MM.1S (cell line): ENCODE measurements at regions not wholly inside any gene's neighbourhood (a gene's known extent, or its start where the extent isn't known, plus 50 kb on each side); places are given as distances from the start of the nearest gene placed in this dataset.

Experiments used
- CTCF ChIP-seq: fragments of 300-600 bp; sonication (generic); IDR thresholded peaks from 2 replicates; pipeline ENCODE4 v1.5.1; 2016; ENCODE audit warnings: antibody characterized with exemption, low read length, mixed read lengths
- EZH2 ChIP-seq: fragments of 300-600 bp; sonication (generic); optimal IDR thresholded peaks from 2 replicates; pipeline ENCODE3; 2017; ENCODE audit warnings: low read depth, mild to moderate bottlenecking, antibody characterized with exemption, low read length, mixed read lengths
- EZH2phosphoT487 ChIP-seq: fragments of 300-600 bp; sonication (generic); IDR thresholded peaks from 2 replicates; pipeline ENCODE4 v1.6.1; 2018; ENCODE audit warnings: antibody characterized with exemption, low read length

GRCh38 chr18:45365835-45366234, 249.4 kb upstream of the SLC14A2 start:
- no peak for TF ChIP-seq CTCF
- no peak for TF ChIP-seq EZH2
- no peak for TF ChIP-seq EZH2phosphoT487
